Pancreas (tissue), 10 donors: ENCODE measurements at regions not wholly inside any gene's neighbourhood (a gene's known extent, or its start where the extent isn't known, plus 50 kb on each side); places are given as distances from the start of the nearest gene placed in this dataset.

Experiments used
- ATAC-seq, 4 donors: fragments of 200-7000 bp; cut with Tn5 transposase; one replicate each; pipeline versions ENCODE4 v1.8.0 to v1.9.1; 2020; ENCODE audit warnings: mild to moderate bottlenecking in 4 of 4, moderate library complexity in 4 of 4
- DNase-seq, 6 donors: peaks; one replicate each; pipeline ENCODE4 v3.0.0-alpha.2; 2020
- FAIRE-seq: peaks from 2 replicates; lab custom pipeline; 2012; peaks lifted over from hg19 to GRCh38; lab: Jason Lieb, UNC
- H3K27ac ChIP-seq, 4 donors: fragments of 200-600 bp; sonication (generic); 1 replicate in 3 of 4; 2 replicates in 1 of 4; pipeline versions ENCODE4 v1.5.0 to v1.8.0; 2020
- H3K27me3 ChIP-seq, 4 donors: fragments of 200-600 bp; one replicate each; pipeline ENCODE4 v1.8.0; 2021
- H3K36me3 ChIP-seq, 3 donors: fragments of 200-600 bp; sonication (generic) in 1 of 3; one replicate each; pipeline versions ENCODE4 v1.5.0 to v1.8.0; 2020 to 2021
- H3K4me1 ChIP-seq, 3 donors: fragments of 200-600 bp; one replicate each; pipeline ENCODE4 v1.8.0; 2021
- H3K4me3 ChIP-seq, 4 donors: fragments of 200-600 bp; sonication (generic) in 2 of 4; one replicate each; pipeline versions ENCODE4 v1.5.0 to v1.8.0; 2020 to 2021
- H3K9me3 ChIP-seq, 4 donors: fragments of 200-600 bp; one replicate each; pipeline ENCODE4 v1.8.0; 2021
- WGBS, 2 donors: extraction: QIAGEN DNeasy Blood & Tissue Kit; methylation state at CpG; one replicate each; pipeline ENCODE4 v1.1.7; 2013; 5-methylcytosine and 5-hydroxymethylcytosine counted together
- intact Hi-C, 3 donors: fragments of 100-400 bp; cut with DNase I; formaldehyde crosslinking; loops; one replicate each; pipeline versions ENCODE4 v1.11.1 to v1.14.2; 2022
- TF ChIP-seq, protein P1 (sequence below), 4 donors: fragments of 200-600 bp; sonication (generic) in 3 of 4; IDR thresholded peaks; one replicate each; pipeline versions ENCODE4 v1.5.0 to v1.8.0; 2021; ENCODE audit warnings: antibody characterized with exemption in 4 of 4
- donor health status: healthy with polysubstance abuse.
- donor health status: DM: no; HTN: no; CAD: no; lungs with moderate emphysema.
- donor health status: DM: no; HTN: no; CAD: no.
- donor health status: control.
- donor health status: control.
- donor health status: Bipolar disorder and iron deficiency.
- donor health status: DM: yes; HTN: yes; CAD: no.
- donor health status: DM: no; HTN: no; CAD: no.
- donor health status: DM: no; HTN: no; CAD: no.
- donor health status: DM: yes; HTN: yes; CAD: no.

DNA sequence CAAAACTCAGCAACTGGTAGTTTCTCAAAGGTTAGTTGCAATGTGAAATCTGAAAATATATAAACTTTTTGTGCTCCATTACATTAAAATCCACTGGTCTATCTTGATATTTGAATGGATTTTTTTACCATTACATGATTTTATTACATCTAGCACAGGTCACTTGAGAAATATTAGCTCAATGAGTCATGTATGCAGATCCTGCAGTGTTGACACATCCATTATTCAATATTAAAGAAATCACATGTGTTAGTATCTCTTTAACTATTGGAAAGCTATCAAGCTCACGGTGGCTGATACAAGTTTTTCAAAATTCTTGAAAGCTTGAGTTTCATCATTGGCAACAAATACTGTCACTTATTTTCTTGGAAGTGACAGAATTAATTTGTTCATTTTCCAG, 373.9 kb upstream of the TSHZ3 start:
- ATAC-seq (no peak), DNase-seq (no peak), FAIRE-seq (no peak)
- H3K27me3 ChIP-seq = peaks cover 0 to 16% (median 0%) of the 10 kb centered on the region in 4 donors
- no peaks in the 10 kb centered on the region for H3K9me3 ChIP-seq
- H3K4me3 ChIP-seq = no peak overlapping the region
- H3K27ac ChIP-seq = no peak overlapping the region
- intact Hi-C loops = no loop called here
- no peaks in the 10 kb centered on the region for H3K36me3 ChIP-seq
- H3K4me1 ChIP-seq = no peaks in the 10 kb centered on the region
- 50 to 62% methylated on average over 1 of the region's 1 CpG for WGBS, 2 donors
- TF ChIP-seq, protein P1, sequence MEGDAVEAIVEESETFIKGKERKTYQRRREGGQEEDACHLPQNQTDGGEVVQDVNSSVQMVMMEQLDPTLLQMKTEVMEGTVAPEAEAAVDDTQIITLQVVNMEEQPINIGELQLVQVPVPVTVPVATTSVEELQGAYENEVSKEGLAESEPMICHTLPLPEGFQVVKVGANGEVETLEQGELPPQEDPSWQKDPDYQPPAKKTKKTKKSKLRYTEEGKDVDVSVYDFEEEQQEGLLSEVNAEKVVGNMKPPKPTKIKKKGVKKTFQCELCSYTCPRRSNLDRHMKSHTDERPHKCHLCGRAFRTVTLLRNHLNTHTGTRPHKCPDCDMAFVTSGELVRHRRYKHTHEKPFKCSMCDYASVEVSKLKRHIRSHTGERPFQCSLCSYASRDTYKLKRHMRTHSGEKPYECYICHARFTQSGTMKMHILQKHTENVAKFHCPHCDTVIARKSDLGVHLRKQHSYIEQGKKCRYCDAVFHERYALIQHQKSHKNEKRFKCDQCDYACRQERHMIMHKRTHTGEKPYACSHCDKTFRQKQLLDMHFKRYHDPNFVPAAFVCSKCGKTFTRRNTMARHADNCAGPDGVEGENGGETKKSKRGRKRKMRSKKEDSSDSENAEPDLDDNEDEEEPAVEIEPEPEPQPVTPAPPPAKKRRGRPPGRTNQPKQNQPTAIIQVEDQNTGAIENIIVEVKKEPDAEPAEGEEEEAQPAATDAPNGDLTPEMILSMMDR (IDR thresholded peaks at IDR 0.05) = no peak

DNA sequence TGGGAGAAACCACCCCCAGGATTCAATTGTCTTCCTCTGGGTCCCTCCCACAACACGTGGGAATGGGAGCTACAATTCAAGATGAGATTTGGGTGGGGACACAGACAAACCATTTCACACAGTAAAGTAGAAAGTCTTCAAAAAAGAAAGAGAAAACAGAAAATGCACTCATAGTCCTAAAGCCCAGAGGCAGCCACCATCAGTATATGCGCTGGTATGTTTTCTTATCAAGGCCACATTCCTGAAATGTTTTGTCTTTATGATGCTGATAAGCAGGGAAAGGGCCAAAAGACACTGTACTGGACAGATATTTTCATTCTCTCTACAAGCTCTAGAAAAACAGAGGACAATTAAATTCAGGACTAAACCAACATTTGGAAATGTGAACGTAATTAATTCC, 375.8 kb upstream of the TSHZ3 start:
- FAIRE-seq = no peak
- Histone ChIP-seq H3K4me3 (no peak overlapping the region), H3K27me3 (no peaks in the 10 kb centered on the region), H3K4me1 (no peaks in the 10 kb centered on the region), H3K27ac (no peak overlapping the region), H3K36me3 (no peaks in the 10 kb centered on the region), H3K9me3 (no peaks in the 10 kb centered on the region)
- TF ChIP-seq, protein P1 (IDR thresholded peaks at IDR 0.05) = no peak
- intact Hi-C loops = no loop called here
- WGBS, 2 donors = 39 to 40% methylated on average over 3 of the region's 3 CpGs
- ATAC-seq = no peak
- no peak for DNase-seq

GRCh38 chr19:31727536-31727935, 378.3 kb upstream of the TSHZ3 start:
- DNase-seq (no peak), FAIRE-seq (no peak), ATAC-seq (no peak)
- Histone ChIP-seq H3K4me3 (no peak overlapping the region), H3K9me3 (no peaks in the 10 kb centered on the region), H3K36me3 (no peaks in the 10 kb centered on the region), H3K27ac (no peak overlapping the region), H3K27me3 (no peaks in the 10 kb centered on the region), H3K4me1 (no peaks in the 10 kb centered on the region)
- TF ChIP-seq, protein P1 (IDR thresholded peaks at IDR 0.05) = no peak
- intact Hi-C loops = no loop called here
- WGBS, 2 donors = 88 to 92% methylated on average over 10 of the region's 10 CpGs

GRCh38 chr19:31730270-31730669, 381.0 kb upstream of the TSHZ3 start:
- no peaks in the 10 kb centered on the region for H3K4me1 ChIP-seq
- no peak overlapping the region for H3K4me3 ChIP-seq
- intact Hi-C loops = no loop called here
- no peaks in the 10 kb centered on the region for H3K36me3 ChIP-seq
- H3K27ac ChIP-seq = no peak overlapping the region
- ATAC-seq = no peak
- TF ChIP-seq, protein P1 (IDR thresholded peaks at IDR 0.05) = no peak
- 86% methylated on average over 2 of the region's 2 CpGs for WGBS, 2 donors
- no peak for FAIRE-seq
- no peaks in the 10 kb centered on the region for H3K27me3 ChIP-seq
- no peaks in the 10 kb centered on the region for H3K9me3 ChIP-seq
- DNase-seq = no peak

DNA sequence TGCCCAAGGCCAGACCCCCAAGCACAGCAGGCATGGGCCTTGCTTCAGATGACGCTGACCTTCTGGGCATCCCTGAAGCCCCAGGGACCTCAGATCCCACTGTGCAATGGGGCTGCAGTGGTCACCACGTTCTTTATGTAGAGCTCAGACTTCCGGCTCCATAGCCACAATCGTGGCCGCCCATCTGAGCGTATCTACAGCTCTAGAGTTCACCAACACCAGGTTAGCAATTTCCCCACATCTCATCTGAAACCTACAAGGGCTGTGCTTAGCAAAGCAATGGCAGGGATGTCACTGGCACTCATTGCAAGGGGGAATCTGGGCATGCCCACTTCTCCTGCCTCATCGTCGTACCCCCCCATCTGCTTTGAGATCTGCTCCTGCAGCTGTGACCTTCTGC, 384.4 kb upstream of the TSHZ3 start:
- no peak for FAIRE-seq
- intact Hi-C loops = no loop called here
- no peak overlapping the region for H3K27ac ChIP-seq
- H3K4me1 ChIP-seq = no peaks in the 10 kb centered on the region
- H3K4me3 ChIP-seq = no peak overlapping the region
- WGBS, 2 donors = 68 to 81% methylated on average over 8 of the region's 8 CpGs
- H3K9me3 ChIP-seq = no peaks in the 10 kb centered on the region
- DNase-seq = no peak
- TF ChIP-seq, protein P1 (IDR thresholded peaks at IDR 0.05) = no peak
- no peaks in the 10 kb centered on the region for H3K36me3 ChIP-seq
- H3K27me3 ChIP-seq = no peaks in the 10 kb centered on the region
- ATAC-seq = no peak
